ENCODE measurements at regions not wholly inside any gene's neighbourhood (a gene's known extent, or its start where the extent isn't known, plus 50 kb on each side); places are given as distances from the start of the nearest gene placed in this dataset.

DNA sequence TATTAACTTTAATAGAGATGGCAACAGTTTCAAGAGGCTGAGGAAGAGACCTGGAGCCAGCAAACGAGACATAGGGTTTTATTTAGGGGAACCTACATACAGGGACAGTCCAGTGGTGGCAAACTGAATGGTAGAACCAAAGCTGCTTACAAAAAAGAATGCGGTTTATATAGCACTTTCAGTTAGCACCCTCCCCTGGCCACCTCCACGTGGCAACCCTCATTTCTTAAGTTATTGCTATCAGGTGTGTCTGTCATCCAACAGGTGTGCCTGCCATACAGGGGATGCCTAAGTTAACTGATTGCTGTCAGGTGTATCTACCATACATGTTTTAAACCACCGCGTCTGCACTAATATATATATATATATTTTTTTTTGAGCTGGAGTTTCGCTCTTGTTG, 129.2 kb upstream of the DUSP10 start:
- TF ChIP-seq CTCF (IDR thresholded peaks at IDR 0.05; ENCODE audit: low read depth, low read length, poor library complexity, severe bottlenecking): no peak
- TF ChIP-seq EZH2phosphoT487 (IDR thresholded peaks at IDR 0.05; ENCODE audit: borderline replicate concordance, low read length): no peak
